ENCODE measurements at regions not wholly inside any gene's neighbourhood (a gene's known extent, or its start where the extent isn't known, plus 50 kb on each side); places are given as distances from the start of the nearest gene placed in this dataset.
"Not testable (repeated sequence)": the region's sequence is repeated elsewhere in the genome, so short reads cannot be mapped to it uniquely, and the experiment has no call there.

- DNase-seq (ENCODE audit: low spot score) = no peak
- no peak for TF ChIP-seq CTCF (IDR thresholded peaks at IDR 0.05; ENCODE audit: extremely low read depth, missing control alignments)
Observed at GRCh38 chr5:111962906-111963305, 205.9 kb upstream of the NREP start.

DNA sequence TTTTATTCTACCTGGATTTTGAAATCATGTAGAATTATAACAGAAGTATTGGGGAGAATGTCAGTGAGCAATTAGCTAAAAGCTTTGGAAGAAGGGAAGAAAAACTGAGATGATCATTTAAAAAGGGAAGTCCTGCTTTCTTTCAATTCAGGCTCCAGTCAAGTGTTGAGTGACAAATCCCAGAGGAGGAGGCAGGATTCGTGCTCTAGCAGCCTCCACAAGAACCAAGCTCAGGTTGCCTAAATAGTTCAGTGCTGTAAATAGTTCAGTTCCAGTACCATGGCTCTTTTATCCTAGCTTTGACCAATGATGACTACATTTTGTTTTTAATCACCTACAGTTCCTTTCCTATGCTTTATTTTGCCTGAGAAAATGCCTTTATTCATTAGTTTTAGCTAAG is 204.9 kb upstream of the NREP start:
- TF ChIP-seq CTCF (IDR thresholded peaks at IDR 0.05; ENCODE audit: extremely low read depth, missing control alignments) = no peak
- DNase-seq (ENCODE audit: low spot score) = no peak

DNA sequence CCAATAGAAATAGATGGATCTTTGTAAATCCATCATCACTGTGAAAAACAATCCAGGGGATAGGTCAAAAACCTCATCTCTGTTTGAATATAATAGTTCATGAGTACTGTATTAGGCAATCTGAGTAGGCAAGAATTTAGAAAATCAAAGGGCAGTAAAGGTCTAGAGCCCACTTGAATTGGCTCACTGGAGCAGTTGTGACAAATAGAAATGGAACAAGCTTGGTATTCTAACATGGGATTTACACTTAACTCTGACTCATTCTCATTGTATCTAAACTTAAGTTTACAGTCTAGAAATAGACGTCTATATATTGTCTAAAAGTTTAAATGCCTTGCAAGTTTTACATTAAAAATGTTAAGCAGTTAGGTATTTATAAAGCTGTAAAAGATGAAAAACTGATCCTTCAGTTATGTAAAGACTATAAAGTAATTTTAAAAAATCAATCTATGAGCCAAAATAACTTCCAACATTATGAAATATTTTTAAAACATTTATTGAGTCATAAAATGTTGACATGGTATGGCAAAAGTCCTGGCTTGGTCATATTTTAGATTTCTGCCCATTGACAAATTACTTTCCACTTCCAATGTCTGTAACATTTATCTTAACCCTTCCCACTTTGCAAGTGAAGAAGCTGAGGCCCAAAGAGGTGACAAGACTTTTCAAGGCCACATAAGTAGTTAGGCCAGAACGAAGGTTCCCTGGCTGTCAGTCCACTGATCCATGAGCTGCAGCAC is 203.7 kb upstream of the NREP start:
- no peak for DNase-seq (ENCODE audit: low spot score)
- TF ChIP-seq CTCF (IDR thresholded peaks at IDR 0.05; ENCODE audit: extremely low read depth, missing control alignments) = no peak

GRCh38 chr5:111958851-111959250 is 201.9 kb upstream of the NREP start:
- no peak for TF ChIP-seq CTCF (IDR thresholded peaks at IDR 0.05; ENCODE audit: extremely low read depth, missing control alignments)
- no peak for DNase-seq (ENCODE audit: low spot score)

DNA sequence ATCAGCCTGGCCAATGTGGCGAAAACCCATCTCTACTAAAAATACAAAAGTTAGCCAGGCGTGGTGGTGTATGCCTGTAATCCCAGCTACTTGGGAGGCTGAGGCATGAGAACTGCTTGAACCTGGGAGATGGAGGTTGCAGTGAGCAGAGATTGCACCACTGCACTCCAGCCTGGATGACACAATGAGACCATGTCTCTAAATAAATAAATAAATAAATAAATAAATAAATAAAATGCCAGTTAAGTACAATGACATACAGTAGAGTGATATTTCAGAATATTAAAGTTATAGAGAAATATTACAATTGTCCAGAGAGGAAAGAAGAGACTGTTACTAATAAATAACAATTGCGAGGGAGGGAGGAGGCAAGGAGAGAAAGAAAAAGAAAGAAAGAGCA is 199.8 kb upstream of the NREP start:
- not testable (repeated sequence) for DNase-seq (ENCODE audit: low spot score)

- TF ChIP-seq CTCF (IDR thresholded peaks at IDR 0.05; ENCODE audit: extremely low read depth, missing control alignments) = no peak
- peak; percentile 35 for DNase-seq (ENCODE audit: low spot score)
Observed at GRCh38 chr5:111954516-111955395, 197.8 kb upstream of the NREP start.

GRCh38 chr5:111953351-111954127 is 196.5 kb upstream of the NREP start:
- TF ChIP-seq CTCF (IDR thresholded peaks at IDR 0.05; ENCODE audit: extremely low read depth, missing control alignments) = no peak
- DNase-seq (ENCODE audit: low spot score) = no peak
